M059J (cell line): ENCODE measurements at regions not wholly inside any gene's neighbourhood (a gene's known extent, or its start where the extent isn't known, plus 50 kb on each side); places are given as distances from the start of the nearest gene placed in this dataset.
"Not testable (repeated sequence)": the region's sequence is repeated elsewhere in the genome, so short reads cannot be mapped to it uniquely, and the experiment has no call there.

Experiments
- DNase-seq: peaks from one replicate; pipeline ENCODE4 v3.0.0-alpha.2; 2012; ENCODE audit warnings: low read depth

DNA sequence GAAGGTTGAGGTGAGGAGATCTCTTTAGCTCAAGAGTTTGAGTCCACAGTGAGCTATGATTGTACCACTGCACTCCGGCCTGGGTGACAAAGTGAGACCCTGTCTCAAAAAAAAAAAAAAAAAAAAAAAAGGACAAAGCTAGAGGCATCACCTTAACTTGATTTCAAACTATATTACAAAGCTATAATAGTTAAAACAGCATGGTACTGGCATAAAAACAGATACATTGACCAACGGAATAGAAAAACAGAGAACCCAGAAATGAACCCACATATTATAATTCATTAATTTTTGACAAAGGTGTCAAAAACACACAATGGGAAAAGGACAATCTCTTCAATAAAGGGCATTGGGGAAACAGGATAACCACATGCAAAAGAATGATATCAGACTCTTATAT lies 50.8 kb upstream of the MBOAT1 start:
- DNase-seq: no peak

- DNase-seq: no peak
Measured at GRCh38 chr6:20265842-20266241, 53.6 kb upstream of the MBOAT1 start.

- DNase-seq: peak; percentile 15
Measured at GRCh38 chr6:20266851-20267608, 54.8 kb upstream of the MBOAT1 start.

DNA sequence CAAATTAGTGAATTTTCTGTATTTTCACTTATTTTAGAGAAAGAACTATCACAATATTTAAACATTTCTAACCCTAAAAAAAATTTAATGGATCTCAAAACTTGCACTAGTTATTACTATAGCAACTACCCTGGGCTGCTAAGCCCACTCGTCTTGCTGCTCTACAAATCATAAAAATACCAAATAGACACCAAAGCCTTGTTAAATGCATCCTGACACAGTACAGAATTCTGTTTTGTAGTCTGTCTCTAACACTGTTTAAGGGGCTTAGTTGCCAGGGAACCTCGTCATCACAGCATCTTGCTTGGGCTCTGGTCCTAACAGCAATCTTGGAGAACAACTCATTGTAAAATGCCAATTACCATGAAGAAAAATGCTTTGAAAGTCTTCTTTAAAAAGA lies 56.9 kb upstream of the MBOAT1 start:
- no peak for DNase-seq

GRCh38 chr6:20271818-20272217 lies 59.5 kb upstream of the MBOAT1 start:
- DNase-seq: no peak

DNA sequence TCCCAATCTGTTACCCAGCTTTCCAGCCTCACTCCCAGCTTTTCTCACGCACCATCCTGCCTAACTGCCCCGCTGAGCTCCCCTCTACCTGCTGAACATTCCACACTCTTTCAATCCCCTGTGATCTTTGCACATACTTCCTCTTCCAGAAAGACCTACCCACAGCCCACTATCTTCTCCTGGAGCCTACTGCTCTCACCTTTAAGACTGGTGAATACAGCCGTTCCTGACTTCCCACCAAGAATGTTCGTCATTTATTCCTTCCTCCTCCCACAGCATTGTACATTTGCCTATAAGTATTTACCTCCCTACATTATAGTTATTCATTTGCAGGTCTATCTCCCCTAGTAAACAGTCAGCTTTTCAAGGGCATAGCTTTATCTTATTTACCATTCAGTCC lies 61.9 kb upstream of the MBOAT1 start:
- no peak for DNase-seq

- DNase-seq: not testable (repeated sequence)
Measured at GRCh38 chr6:20275837-20276236, 63.6 kb upstream of the MBOAT1 start.

DNA sequence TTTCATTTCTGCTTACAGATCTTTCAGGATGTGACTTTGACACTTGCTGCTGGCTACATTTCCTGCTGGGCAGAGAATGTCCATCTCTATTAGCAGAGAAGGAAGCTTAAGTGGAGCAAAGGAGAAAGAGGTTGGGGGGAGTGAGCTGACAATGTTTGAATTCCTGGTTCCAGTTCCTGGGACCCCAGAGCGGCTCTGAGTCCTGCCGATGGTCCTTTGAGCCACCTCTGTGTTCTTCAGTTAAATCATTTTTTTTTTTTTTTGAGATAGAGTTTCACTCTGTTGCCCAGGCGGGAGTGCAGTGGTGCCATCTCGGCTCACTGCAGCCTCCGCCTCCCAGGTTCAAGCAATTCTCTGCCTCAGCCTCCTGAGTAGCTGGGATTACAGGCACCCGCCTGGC lies 65.5 kb upstream of the MBOAT1 start:
- not testable (repeated sequence) for DNase-seq

DNA sequence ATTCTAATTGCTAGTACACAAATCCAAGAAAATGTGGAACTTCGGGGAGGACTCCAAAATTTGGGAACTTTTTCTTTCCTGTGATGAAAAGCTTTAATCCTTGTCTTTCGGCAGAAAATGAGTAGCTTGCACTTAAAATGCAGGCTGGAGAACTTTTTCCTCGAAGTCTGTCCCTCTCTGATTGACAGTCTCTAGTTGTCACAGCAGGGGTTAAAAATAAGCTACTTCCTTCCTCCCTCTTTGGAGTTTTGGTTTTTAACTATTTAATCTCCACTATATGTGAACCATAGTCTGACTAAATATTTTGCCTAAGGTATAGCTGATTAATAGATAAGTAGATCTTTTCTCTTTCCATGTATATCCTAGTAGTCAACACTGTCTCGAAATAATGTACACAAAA lies 66.8 kb upstream of the MBOAT1 start:
- no peak for DNase-seq

DNA sequence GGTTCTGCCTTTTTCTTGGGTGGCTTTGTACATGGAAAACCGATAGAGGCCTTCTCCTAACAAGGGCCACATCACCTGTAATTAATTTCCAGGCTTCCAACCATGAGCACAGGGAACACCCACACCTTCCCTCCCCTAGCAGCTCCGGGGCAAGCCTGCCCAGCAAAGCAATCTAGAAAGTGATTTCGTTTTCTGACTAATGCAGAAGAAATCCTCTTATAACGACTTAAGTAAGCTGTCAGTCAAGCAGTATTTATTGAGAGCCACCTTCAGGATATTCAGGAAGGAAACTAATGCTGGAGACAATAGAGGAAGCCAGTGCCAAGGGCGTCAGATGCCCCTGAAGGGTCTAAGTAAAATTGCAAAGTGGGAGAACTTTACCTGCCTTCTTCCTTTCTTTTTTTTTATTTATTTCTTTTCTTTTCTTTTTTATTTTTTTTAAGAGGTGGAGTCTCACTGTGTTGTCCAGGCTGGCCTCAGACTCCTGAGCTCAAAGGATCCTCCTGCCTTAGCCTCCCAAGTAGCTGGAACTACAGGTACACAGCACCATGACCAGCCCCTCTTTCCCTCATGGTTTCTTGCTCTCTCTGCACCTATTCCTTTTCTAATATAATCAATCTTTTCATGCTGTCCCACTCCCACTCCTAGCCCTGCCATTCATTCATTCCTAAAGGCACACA lies 67.5 kb upstream of the MBOAT1 start:
- peak; percentile 25 for DNase-seq

DNA sequence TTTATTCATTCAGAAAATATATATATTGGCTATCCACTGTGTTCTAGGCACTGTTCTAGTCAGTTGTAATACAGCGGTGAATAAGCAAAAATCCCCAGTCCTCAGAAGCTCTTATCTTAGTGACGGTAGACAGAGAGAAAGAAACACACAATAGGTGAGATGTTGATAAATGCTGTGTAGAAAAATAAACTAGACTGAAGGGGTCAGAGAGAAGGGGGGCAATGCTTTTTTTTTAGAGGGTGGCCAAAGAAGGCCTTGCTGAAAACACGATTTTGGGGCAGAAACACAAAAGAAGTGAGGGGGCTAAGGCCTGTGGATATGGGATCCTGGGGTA lies 68.0 kb upstream of the MBOAT1 start:
- no peak for DNase-seq

GRCh38 chr6:20284672-20285071 lies 72.4 kb upstream of the MBOAT1 start:
- no peak for DNase-seq

- peak; percentile 71 for DNase-seq
Measured at GRCh38 chr6:20286968-20287565, 74.8 kb upstream of the MBOAT1 start.

DNA sequence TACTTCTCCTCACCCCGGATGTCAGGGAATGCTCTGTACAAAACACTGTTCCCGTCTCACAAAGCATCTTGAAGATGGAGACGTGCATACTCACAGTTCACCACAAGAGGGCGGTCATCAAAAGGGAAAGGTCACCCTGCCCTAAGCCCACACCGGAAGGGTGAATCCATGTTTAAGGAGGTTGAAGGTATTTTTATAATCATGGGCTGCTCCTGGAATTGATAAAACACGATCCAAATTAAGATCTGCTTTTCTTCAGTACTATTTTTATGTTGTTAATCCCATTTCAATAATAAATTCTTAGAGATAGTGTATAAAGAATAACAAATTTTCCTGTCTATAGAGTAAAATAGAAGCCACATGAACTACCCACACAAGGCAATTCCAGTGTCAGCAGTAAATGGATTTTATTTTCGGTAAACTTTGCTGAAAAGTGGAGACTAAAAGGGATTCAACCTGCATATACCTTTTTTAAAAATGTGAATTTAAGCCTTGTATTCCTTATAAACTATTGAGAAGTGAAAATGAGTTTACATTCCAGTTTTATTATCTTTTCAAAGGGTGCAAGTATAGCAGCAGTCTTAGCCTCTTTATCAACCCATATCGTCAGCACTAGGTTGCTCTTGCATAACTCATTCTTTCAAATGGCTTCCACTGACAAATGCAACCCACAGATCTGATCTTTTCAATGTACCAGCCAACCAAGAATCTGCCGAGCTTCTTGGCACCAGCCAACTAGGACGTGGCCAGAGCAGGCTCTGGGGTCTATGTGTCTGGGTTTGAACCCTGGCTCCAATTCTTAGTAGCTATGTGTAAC lies 79.7 kb upstream of the MBOAT1 start:
- DNase-seq: peak; percentile 87

GRCh38 chr6:20292905-20293304 lies 80.6 kb upstream of the MBOAT1 start:
- DNase-seq: no peak

GRCh38 chr6:20301256-20301655 lies 89.0 kb upstream of the MBOAT1 start:
- no peak for DNase-seq

- DNase-seq: no peak
Measured at GRCh38 chr6:20302168-20302567, 89.9 kb upstream of the MBOAT1 start.

DNA sequence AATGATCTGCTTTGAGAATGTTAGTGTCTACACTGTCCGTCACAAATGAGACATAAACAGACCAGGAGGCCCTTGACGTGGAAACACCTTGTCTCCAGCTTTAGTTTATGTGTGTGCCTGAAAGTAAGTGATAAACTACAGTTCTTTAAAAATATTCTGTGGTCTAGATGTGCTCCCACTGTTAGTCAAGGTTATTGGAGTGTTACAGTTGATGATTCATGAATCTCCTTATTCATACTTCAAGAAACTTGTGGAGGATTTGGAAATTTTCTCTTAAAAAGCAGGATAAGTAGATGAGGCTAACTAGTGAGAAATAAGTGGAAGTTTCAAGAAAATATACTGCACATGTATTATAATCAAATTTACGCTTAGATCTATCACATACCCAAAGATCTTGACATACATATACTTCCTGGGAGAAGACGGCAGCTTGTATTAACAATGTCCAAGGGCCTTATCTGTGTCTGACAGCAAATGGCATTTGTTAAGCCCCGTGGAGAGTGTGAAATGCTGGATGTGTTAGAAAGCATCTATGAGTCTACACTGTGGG lies 90.5 kb upstream of the MBOAT1 start:
- DNase-seq: peak; percentile 65

- DNase-seq: no peak
Measured at GRCh38 chr6:20306491-20306890, 94.2 kb upstream of the MBOAT1 start.

DNA sequence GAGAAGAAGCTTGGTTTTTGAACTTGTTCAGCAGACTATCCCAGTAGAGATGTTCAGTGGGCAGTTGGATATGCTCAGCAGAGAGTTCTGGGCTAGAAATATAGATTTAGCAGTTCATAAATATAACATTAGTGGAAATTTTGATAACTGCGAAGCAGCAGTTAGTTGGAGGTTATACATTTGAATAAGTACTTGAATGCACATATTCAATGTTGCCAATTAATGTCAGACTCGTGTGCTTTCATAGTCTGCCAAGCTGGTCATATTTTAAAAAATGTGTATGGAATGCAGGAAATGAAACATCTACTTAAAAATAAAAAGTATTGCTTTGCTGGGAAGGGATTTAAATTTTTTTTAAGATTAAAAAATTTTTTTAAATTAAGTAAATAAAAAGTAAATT lies 92.5 kb upstream of the E2F3 start:
- no peak for DNase-seq

GRCh38 chr6:20310185-20310584 lies 91.5 kb upstream of the E2F3 start:
- no peak for DNase-seq

DNA sequence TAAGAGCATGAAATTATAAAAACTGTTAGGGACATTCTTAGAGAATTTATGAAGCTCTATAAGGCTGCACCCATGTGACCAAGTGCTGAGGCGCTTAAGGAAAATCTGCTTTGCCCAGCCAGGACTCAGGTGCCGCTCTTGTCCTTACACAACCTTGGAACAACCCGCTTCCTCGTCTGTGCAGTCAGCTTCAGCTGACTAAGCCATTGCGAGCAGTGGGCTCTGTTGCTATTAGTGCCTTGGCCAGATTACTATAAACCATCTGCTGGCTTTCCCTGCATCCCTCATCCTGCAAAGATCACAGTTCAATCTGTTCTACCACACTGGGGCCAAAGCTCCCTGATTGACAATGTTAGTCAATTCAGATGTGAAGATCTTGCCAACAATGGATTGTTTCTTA lies 89.1 kb upstream of the E2F3 start:
- no peak for DNase-seq
